ENCODE measurements at regions not wholly inside any gene's neighbourhood (a gene's known extent, or its start where the extent isn't known, plus 50 kb on each side); places are given as distances from the start of the nearest gene placed in this dataset.
"Not testable (repeated sequence)": the region's sequence is repeated elsewhere in the genome, so short reads cannot be mapped to it uniquely, and the experiment has no call there.

GRCh38 chr2:89286448-89287080 is 595.1 kb downstream of the RPIA start:
- DNase-seq (ENCODE audit: low read depth in 1 of 2, low spot score in 1 of 2), result not testable (repeated sequence)

DNA sequence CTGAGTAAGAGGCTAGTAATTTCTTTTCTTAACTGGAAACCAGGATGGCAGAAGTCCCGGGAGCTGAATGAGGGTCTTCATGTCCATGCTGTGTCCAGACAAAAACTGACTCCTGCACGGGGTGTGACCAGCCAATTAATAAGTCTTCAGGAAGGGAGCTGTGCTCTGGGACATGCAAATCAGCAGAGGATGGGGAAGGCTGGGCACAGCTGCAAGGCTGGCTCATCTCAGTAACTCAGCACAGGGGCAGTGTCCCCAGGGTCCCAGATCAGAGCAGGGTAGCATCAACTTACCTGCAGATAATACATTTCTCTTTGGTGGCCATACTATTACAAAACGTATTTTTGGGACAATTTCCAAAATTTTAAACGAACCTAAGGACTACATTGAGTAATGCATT is 595.6 kb downstream of the RPIA start:
- not testable (repeated sequence) for DNase-seq (ENCODE audit: low read depth in 1 of 2, low spot score in 1 of 2)

DNA sequence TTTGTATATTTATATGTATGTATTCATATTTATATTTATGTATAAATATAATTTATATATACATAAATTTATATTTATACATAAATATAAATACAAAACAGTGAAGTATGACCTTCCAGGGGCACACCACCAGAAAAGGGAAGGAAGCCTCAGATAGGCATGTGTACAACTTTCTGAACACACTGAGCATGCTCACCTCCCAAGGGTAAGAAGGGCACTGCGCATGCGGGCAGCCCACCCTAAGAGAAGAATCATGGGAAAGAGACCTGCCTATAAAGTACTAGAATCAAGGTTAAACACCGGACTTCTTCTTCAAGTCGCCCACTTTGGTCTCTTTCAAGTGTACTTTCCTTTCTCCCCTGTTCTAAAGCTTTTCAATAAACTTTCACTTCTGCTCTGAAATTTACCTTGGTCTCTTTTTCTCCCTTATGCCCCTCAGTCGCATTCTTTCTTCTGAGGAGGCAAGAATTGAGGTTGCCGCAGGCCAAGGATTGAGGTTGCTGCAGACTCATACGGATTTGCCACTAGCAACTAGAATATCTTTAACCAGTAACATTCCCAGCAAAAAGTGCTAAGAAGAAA is 600.3 kb downstream of the RPIA start:
- not testable (repeated sequence) for DNase-seq (ENCODE audit: low read depth in 1 of 2, low spot score in 1 of 2)

GRCh38 chr2:89293399-89293798 is 601.9 kb downstream of the RPIA start:
- not testable (repeated sequence) for DNase-seq (ENCODE audit: low read depth in 1 of 2, low spot score in 1 of 2)

DNA sequence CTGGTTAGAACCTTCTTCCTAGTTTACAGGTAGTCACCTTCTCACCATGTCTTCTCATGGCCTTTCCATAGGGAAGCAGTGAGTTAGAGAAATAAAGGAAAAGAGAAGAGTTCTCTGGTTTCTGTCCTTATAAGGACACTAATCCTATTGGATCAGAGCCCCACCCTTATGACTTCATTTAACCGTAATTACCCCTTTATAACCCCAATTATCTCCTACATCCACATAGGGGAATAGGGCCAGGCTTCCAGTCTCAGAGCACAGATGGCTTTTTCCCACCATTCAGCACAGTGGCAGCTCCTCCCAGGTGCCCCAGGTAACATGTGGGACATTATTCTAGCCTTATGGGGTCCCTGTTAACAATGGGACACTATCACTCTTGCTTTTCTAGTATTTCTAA is 602.9 kb downstream of the RPIA start:
- not testable (repeated sequence) for DNase-seq (ENCODE audit: low read depth in 1 of 2, low spot score in 1 of 2)

GRCh38 chr2:89296820-89297398 is 605.4 kb downstream of the RPIA start:
- not testable (repeated sequence) for DNase-seq (ENCODE audit: low read depth in 1 of 2, low spot score in 1 of 2)

DNA sequence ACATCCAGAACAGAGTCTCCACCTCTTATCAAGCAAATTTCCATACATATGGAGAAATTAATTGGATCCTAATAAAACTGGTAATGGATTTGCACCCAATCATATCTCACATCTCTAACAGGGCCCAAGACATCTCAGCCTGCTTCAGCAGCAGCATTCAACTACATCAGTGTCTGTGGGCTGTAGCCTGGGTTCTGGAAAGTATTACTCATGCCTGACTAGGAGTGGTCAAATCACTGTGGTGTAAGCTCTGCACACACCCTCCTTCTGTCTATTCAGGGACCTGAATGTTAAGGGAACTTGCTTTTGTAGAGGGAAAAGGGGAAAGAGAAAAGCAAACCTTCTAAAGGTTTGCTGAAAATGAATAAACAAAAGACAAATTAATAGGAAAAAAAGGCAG is 607.7 kb downstream of the RPIA start:
- not testable (repeated sequence) for DNase-seq (ENCODE audit: low read depth in 1 of 2, low spot score in 1 of 2)

GRCh38 chr2:89305623-89306022 is 614.1 kb downstream of the RPIA start:
- DNase-seq (ENCODE audit: low read depth in 1 of 2, low spot score in 1 of 2), result not testable (repeated sequence)

- DNase-seq (ENCODE audit: low read depth in 1 of 2, low spot score in 1 of 2), result not testable (repeated sequence)
These were observed 615.6 kb downstream of the RPIA start for GRCh38 chr2:89306869-89307637.

DNA sequence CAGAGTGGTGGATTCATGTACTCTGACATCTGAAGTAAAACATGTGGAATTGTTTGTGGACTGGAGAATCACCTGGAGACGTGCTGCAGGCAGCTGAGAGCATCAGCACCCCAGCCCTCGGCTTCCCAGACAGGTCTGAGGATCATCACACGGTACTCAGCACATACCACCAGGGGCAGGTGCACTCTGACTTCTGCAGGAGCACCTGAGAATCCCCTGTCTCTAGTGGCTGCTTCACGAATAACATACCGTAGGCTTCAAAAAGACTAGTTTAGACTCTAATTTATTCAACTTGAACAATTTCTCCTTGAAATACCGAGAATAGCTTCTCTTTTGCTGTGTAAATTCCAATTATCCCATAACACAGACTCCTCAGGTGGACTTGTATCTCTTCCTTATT is 627.5 kb downstream of the RPIA start:
- DNase-seq (ENCODE audit: low read depth in 1 of 2, low spot score in 1 of 2), result not testable (repeated sequence)

DNA sequence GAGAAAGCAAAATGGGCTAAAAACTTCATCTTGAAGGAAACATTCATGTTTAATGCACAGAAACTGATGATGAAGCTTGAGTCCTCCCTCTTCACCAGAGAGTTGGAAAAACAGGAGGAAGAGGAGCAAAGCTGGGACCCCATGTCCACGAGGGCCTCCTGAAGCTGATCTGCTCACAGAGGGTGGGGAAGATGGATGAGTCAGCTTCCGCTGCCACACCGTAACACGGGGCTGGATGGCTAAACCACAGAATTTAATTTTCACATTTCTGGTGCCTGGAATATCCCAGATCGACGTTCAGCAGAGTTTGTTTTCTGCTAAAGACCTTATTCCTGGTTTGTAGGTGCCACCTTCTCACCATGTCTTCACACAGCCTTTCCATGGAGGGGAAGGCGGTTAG is 634.4 kb downstream of the RPIA start:
- DNase-seq (ENCODE audit: low read depth in 1 of 2, low spot score in 1 of 2), result not testable (repeated sequence)

DNA sequence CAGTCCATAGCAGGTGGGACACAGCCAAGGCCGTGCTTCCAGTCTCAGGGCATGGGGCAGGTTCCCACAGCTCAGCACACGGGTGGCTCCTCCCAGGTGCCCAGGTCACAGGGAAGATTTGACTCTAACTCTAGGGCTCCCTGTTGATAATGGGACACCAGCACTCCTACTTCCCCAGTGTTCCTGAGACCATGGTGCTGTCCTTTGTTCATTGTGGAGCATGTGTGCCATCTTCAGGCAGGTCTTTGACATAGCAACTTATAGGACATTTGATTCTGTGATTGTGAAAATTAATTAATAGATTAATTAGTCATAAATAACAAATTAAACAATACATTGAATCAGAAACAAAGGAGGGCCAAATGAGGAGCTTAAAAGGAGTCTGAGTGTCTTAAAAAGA is 635.0 kb downstream of the RPIA start:
- not testable (repeated sequence) for DNase-seq (ENCODE audit: low read depth in 1 of 2, low spot score in 1 of 2)

DNA sequence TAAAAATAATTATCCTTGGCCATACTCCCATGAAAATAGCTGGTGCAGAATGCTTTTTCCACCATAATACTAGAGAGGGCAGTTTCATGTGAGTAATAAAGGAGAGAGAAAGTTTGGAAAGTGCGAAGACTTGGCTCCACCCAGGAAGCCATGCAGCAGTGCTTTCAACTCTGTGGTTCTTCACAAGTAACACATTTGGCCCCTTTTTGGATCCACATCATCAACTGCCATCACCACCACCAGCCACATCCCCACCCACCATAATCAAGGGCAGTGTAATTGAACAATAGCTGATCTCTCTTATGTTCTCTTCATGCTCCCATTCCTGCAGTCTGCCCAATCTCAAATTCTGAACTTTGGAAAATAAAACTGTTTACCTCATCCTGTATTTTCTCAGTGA is 637.3 kb downstream of the RPIA start:
- DNase-seq (ENCODE audit: low read depth in 1 of 2, low spot score in 1 of 2), result not testable (repeated sequence)
